Kidney (tissue), 13 donors: ENCODE measurements at regions not wholly inside any gene's neighbourhood (a gene's known extent, or its start where the extent isn't known, plus 50 kb on each side); places are given as distances from the start of the nearest gene placed in this dataset.

Source experiments
- DNase-seq, 5 donors: peaks; one replicate each; pipeline ENCODE4 v3.0.0-alpha.2; 2013 to 2020
- FAIRE-seq: peaks from 2 replicates; lab custom pipeline; 2012; peaks lifted over from hg19 to GRCh38; lab: Jason Lieb, UNC
- H3K27ac ChIP-seq, 2 donors: one replicate each; pipeline ENCODE4 v1.7.0; 2013; ENCODE audit warnings: low read depth in 2 of 2, low read length in 2 of 2, inconsistent platforms in 1 of 2
- H3K27me3 ChIP-seq: one replicate; pipeline ENCODE4 v1.7.1; 2013; ENCODE audit warnings: low read length, inconsistent platforms; ENCODE audit not compliant: control insufficient read depth, insufficient read depth
- H3K36me3 ChIP-seq, 3 donors: one replicate each; pipeline versions ENCODE4 v1.7.0 to v1.7.1; 2013; ENCODE audit warnings: low read length in 3 of 3, control low read depth in 1 of 3, inconsistent platforms in 1 of 3; ENCODE audit not compliant: insufficient read depth in 3 of 3, control insufficient read depth in 2 of 3
- H3K4me1 ChIP-seq, 3 donors: one replicate each; pipeline versions ENCODE4 v1.7.0 to v1.7.1; 2013; ENCODE audit warnings: low read length in 3 of 3, inconsistent platforms in 1 of 3, low read depth in 1 of 3; ENCODE audit not compliant: control insufficient read depth in 2 of 3, insufficient read depth in 2 of 3
- H3K4me3 ChIP-seq, 3 donors: one replicate each; pipeline versions ENCODE4 v1.7.0 to v1.8.1; 2013; ENCODE audit warnings: low read length in 3 of 3, control low read depth in 1 of 3, inconsistent platforms in 1 of 3
- H3K9ac ChIP-seq, 3 donors: one replicate each; pipeline versions ENCODE4 v1.7.0 to v1.7.1; 2013; ENCODE audit warnings: low read length in 3 of 3, control low read depth in 1 of 3, inconsistent platforms in 1 of 3
- H3K9me3 ChIP-seq, 3 donors: one replicate each; pipeline versions ENCODE4 v1.7.0 to v1.7.1; 2013; ENCODE audit warnings: low read length in 3 of 3, control low read depth in 1 of 3, inconsistent platforms in 1 of 3; ENCODE audit not compliant: control insufficient read depth in 2 of 3, insufficient read depth in 1 of 3
- CTCF ChIP-seq: IDR thresholded peaks from 3 replicates; pipeline ENCODE4 v1.5.1; 2012; ENCODE audit warnings: mild to moderate bottlenecking, moderate library complexity, borderline replicate concordance; ENCODE audit not compliant: insufficient read depth; ENCODE audit errors: extremely low read depth
- intact Hi-C: fragments of 100-400 bp; cut with DNase I; formaldehyde crosslinking; loops from one replicate; pipeline ENCODE4 v1.11.1; 2022
- donor health status: control.
- donor health status: control.
- donor health status: control.
- donor health status: control.
- donor health status: control.
- donor health status: DM: yes; HTN: yes; CAD: no.
- donor health status: Normal renal cell carcinoma (clear cell type).

GRCh38 chr21:27722095-27722494, 755.2 kb upstream of the ADAMTS5 start:
- Histone ChIP-seq H3K9ac (no peak overlapping the region), H3K4me3 (peak overlapping the region in 2 of 3 donors; percentile 39 to 45), H3K9me3 (no peaks in the 10 kb centered on the region), H3K4me1 (peaks cover 0 to 18% (median 3%) of the 10 kb centered on the region in 3 donors), H3K36me3 (no peaks in the 10 kb centered on the region), H3K27ac (peak overlapping the region in 1 of 2 donors; percentile 46), H3K27me3 (no peaks in the 10 kb centered on the region)
- DNase-seq (no peak), FAIRE-seq (no peak)
- intact Hi-C loops = no loop called here
- no peak for TF ChIP-seq CTCF

- no peaks in the 10 kb centered on the region for H3K27me3 ChIP-seq
- no peak overlapping the region for H3K4me3 ChIP-seq
- H3K9me3 ChIP-seq = no peaks in the 10 kb centered on the region
- DNase-seq (peak in 1 of 5 donors; percentile 9), FAIRE-seq (no peak)
- H3K36me3 ChIP-seq = no peaks in the 10 kb centered on the region
- TF ChIP-seq CTCF = no peak
- peak overlapping the region in 1 of 2 donors; percentile 46 for H3K27ac ChIP-seq
- H3K9ac ChIP-seq = no peak overlapping the region
- H3K4me1 ChIP-seq = peaks cover 0 to 18% (median 3%) of the 10 kb centered on the region in 3 donors
- intact Hi-C loops = no loop called here
Measured at GRCh38 chr21:27721675-27722074, 754.8 kb upstream of the ADAMTS5 start.

- Histone ChIP-seq H3K9ac (no peak overlapping the region), H3K4me3 (no peak overlapping the region), H3K4me1 (peaks cover 0 to 18% (median 3%) of the 10 kb centered on the region in 3 donors), H3K9me3 (no peaks in the 10 kb centered on the region), H3K27ac (no peak overlapping the region), H3K36me3 (no peaks in the 10 kb centered on the region), H3K27me3 (no peaks in the 10 kb centered on the region)
- DNase-seq = no peak
- intact Hi-C loops = no loop called here
- no peak for FAIRE-seq
- no peak for TF ChIP-seq CTCF
Measured at GRCh38 chr21:27719226-27719625, 752.3 kb upstream of the ADAMTS5 start.

- FAIRE-seq (no peak), DNase-seq (no peak)
- no peaks in the 10 kb centered on the region for H3K36me3 ChIP-seq
- H3K4me1 ChIP-seq = peaks cover 0 to 7% (median 0%) of the 10 kb centered on the region in 3 donors
- H3K27me3 ChIP-seq = no peaks in the 10 kb centered on the region
- H3K27ac ChIP-seq = no peak overlapping the region
- no peak overlapping the region for H3K9ac ChIP-seq
- intact Hi-C loops = no loop called here
- no peak overlapping the region for H3K4me3 ChIP-seq
- no peaks in the 10 kb centered on the region for H3K9me3 ChIP-seq
- TF ChIP-seq CTCF = no peak
Measured at GRCh38 chr21:27715131-27715530, 748.2 kb upstream of the ADAMTS5 start.
